Right lobe of liver (tissue), 6 donors: ENCODE measurements at regions not wholly inside any gene's neighbourhood (a gene's known extent, or its start where the extent isn't known, plus 50 kb on each side); places are given as distances from the start of the nearest gene placed in this dataset.

ENCODE experiments used
- ATAC-seq, 4 donors: fragments of 200-7000 bp; cut with Tn5 transposase; one replicate each; pipeline ENCODE4 v1.9.1; 2020; ENCODE audit warnings: mild to moderate bottlenecking in 4 of 4, moderate library complexity in 4 of 4
- DNase-seq, 3 donors: peaks; one replicate each; pipeline ENCODE4 v3.0.0-alpha.2; 2020
- H3K27ac ChIP-seq, 3 donors: fragments of 200-600 bp; one replicate each; pipeline ENCODE4 v1.8.0; 2022
- H3K27me3 ChIP-seq, 2 donors: fragments of 200-600 bp; one replicate each; pipeline ENCODE4 v1.8.0; 2022
- H3K36me3 ChIP-seq, 4 donors: fragments of 200-600 bp; sonication (generic) in 1 of 4; one replicate each; pipeline versions ENCODE4 v1.5.1 to v1.8.0; 2017 to 2022; ENCODE audit warnings: control low read depth in 1 of 4
- H3K4me1 ChIP-seq, 4 donors: fragments of 200-600 bp; sonication (generic) in 1 of 4; one replicate each; pipeline versions ENCODE4 v1.5.1 to v1.8.0; 2017 to 2022; ENCODE audit warnings: control low read depth in 1 of 4
- H3K4me3 ChIP-seq, 3 donors: fragments of 200-600 bp; one replicate each; pipeline ENCODE4 v1.8.0; 2022
- H3K9me3 ChIP-seq, 4 donors: fragments of 200-600 bp; sonication (generic) in 1 of 4; one replicate each; pipeline versions ENCODE4 v1.5.1 to v1.8.0; 2017 to 2022; ENCODE audit warnings: control low read depth in 1 of 4
- POLR2A ChIP-seq: fragments of 450-650 bp; IDR thresholded peaks from one replicate; pipeline ENCODE4 v1.6.1; 2017; ENCODE audit warnings: antibody characterized with exemption, mild to moderate bottlenecking
- WGBS: methylation state at CpG from one replicate; pipeline ENCODE4 v1.1.6; 2018; ENCODE audit warnings: low coverage, low lambda C conversion rate; ENCODE audit not compliant: insufficient coverage; ENCODE audit errors: missing lambda C conversion rate; 5-methylcytosine and 5-hydroxymethylcytosine counted together
- intact Hi-C, 2 donors: fragments of 100-400 bp; cut with DNase I; formaldehyde crosslinking; loops; one replicate each; pipeline versions ENCODE4 v1.11.2 to v1.14.1; 2022
- TF ChIP-seq, protein P1 (sequence below), 4 donors: fragments of 200-600 bp in 3 of 4; fragments of 450-650 bp in 1 of 4; IDR thresholded peaks; one replicate each; pipeline versions ENCODE4 v1.5.1 to v1.8.0; 2016 to 2022; ENCODE audit warnings: antibody characterized with exemption in 4 of 4, mild to moderate bottlenecking in 2 of 4
- donor health status: DM: no; HTN: yes; CAD: no.
- donor health status: DM: no; HTN: no; CAD: no.
- donor health status: DM: no; HTN: no; CAD: no.
- donor health status: DM: no; HTN: yes; CAD: no.
- donor health status: DM: no; HTN: yes; CAD: no.

GRCh38 chr4:57205580-57205979, 95.4 kb upstream of the IGFBP7 start:
- Histone ChIP-seq H3K27me3 (no peaks in the 10 kb centered on the region), H3K4me1 (no peaks in the 10 kb centered on the region), H3K27ac (no peak overlapping the region), H3K9me3 (no peaks in the 10 kb centered on the region), H3K36me3 (no peaks in the 10 kb centered on the region), H3K4me3 (no peak overlapping the region)
- DNase-seq (no peak), ATAC-seq (no peak)
- intact Hi-C loops, result no loop called here
- TF ChIP-seq, protein P1, sequence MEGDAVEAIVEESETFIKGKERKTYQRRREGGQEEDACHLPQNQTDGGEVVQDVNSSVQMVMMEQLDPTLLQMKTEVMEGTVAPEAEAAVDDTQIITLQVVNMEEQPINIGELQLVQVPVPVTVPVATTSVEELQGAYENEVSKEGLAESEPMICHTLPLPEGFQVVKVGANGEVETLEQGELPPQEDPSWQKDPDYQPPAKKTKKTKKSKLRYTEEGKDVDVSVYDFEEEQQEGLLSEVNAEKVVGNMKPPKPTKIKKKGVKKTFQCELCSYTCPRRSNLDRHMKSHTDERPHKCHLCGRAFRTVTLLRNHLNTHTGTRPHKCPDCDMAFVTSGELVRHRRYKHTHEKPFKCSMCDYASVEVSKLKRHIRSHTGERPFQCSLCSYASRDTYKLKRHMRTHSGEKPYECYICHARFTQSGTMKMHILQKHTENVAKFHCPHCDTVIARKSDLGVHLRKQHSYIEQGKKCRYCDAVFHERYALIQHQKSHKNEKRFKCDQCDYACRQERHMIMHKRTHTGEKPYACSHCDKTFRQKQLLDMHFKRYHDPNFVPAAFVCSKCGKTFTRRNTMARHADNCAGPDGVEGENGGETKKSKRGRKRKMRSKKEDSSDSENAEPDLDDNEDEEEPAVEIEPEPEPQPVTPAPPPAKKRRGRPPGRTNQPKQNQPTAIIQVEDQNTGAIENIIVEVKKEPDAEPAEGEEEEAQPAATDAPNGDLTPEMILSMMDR (IDR thresholded peaks at IDR 0.05), result no peak
- 35% methylated on average over 1 of the region's 1 CpG for WGBS

- H3K27me3 ChIP-seq, result no peaks in the 10 kb centered on the region
- no peaks in the 10 kb centered on the region for H3K9me3 ChIP-seq
- no peaks in the 10 kb centered on the region for H3K4me1 ChIP-seq
- DNase-seq, result no peak
- 41% methylated on average over 7 of the region's 7 CpGs for WGBS
- H3K36me3 ChIP-seq, result no peaks in the 10 kb centered on the region
- intact Hi-C loops, result no loop called here
- no peak for TF ChIP-seq POLR2A
- TF ChIP-seq, protein P1 (IDR thresholded peaks at IDR 0.05), result no peak
- no peak for ATAC-seq
- H3K4me3 ChIP-seq, result no peak overlapping the region
- no peak overlapping the region for H3K27ac ChIP-seq
Measured at GRCh38 chr4:57200799-57201327, 90.7 kb upstream of the IGFBP7 start.

GRCh38 chr4:57199267-57199666, 89.1 kb upstream of the IGFBP7 start:
- no peak overlapping the region for H3K4me3 ChIP-seq
- no peak for ATAC-seq
- no peaks in the 10 kb centered on the region for H3K27me3 ChIP-seq
- TF ChIP-seq, protein P1 (IDR thresholded peaks at IDR 0.05), result no peak
- TF ChIP-seq POLR2A, result no peak
- no peak for DNase-seq
- 57% methylated on average over 5 of the region's 5 CpGs for WGBS
- H3K4me1 ChIP-seq, result no peaks in the 10 kb centered on the region
- intact Hi-C loops, result no loop called here
- no peak overlapping the region for H3K27ac ChIP-seq
- no peaks in the 10 kb centered on the region for H3K36me3 ChIP-seq
- no peaks in the 10 kb centered on the region for H3K9me3 ChIP-seq

- H3K36me3 ChIP-seq, result no peaks in the 10 kb centered on the region
- 53% methylated on average over 4 of the region's 30 CpGs for WGBS
- H3K27ac ChIP-seq, result no peak overlapping the region
- no peaks in the 10 kb centered on the region for H3K27me3 ChIP-seq
- DNase-seq (no peak), ATAC-seq (no peak)
- intact Hi-C loops, result no loop called here
- H3K9me3 ChIP-seq, result no peaks in the 10 kb centered on the region
- no peaks in the 10 kb centered on the region for H3K4me1 ChIP-seq
- H3K4me3 ChIP-seq, result no peak overlapping the region
- TF ChIP-seq, protein P1 (IDR thresholded peaks at IDR 0.05), result no peak
- no peak for TF ChIP-seq POLR2A
Measured at GRCh38 chr4:57195622-57196021, 85.4 kb upstream of the IGFBP7 start.

GRCh38 chr4:57194068-57194611, 84.0 kb upstream of the IGFBP7 start:
- Histone ChIP-seq H3K4me3 (no peak overlapping the region), H3K9me3 (no peaks in the 10 kb centered on the region), H3K27me3 (no peaks in the 10 kb centered on the region), H3K36me3 (no peaks in the 10 kb centered on the region), H3K27ac (no peak overlapping the region), H3K4me1 (no peaks in the 10 kb centered on the region)
- 39% methylated on average over 15 of the region's 20 CpGs for WGBS
- intact Hi-C loops, result no loop called here
- no peak for DNase-seq
- ATAC-seq, result no peak
- TF ChIP-seq POLR2A, result no peak
- TF ChIP-seq, protein P1 (IDR thresholded peaks at IDR 0.05), result no peak
